H9 (cell line): ENCODE measurements at regions not wholly inside any gene's neighbourhood (a gene's known extent, or its start where the extent isn't known, plus 50 kb on each side); places are given as distances from the start of the nearest gene placed in this dataset.

Experiments used
- DNase-seq: peaks from one replicate; pipeline ENCODE4 v3.0.0-alpha.2; 2017
- H2AFZ ChIP-seq: one replicate; pipeline ENCODE4 v1.6.1; 2013; ENCODE audit warnings: mild to moderate bottlenecking, low read length, control low read depth, moderate library complexity
- H2AK5ac ChIP-seq: 2 replicates; pipeline ENCODE4 v1.6.1; 2013; ENCODE audit warnings: low read length, control low read depth, mixed read lengths; ENCODE audit not compliant: insufficient read length
- H2BK120ac ChIP-seq: one replicate; pipeline ENCODE4 v1.6.1; 2013; ENCODE audit warnings: low read depth, mild to moderate bottlenecking, low read length, control low read depth, inconsistent platforms; ENCODE audit not compliant: poor library complexity, severe bottlenecking
- H2BK12ac ChIP-seq: 2 replicates; pipeline ENCODE4 v1.6.1; 2013; ENCODE audit warnings: low read length, control low read depth, mixed read lengths, low read depth; ENCODE audit not compliant: insufficient read length
- H2BK15ac ChIP-seq: 2 replicates; pipeline ENCODE4 v1.6.1; 2013; ENCODE audit warnings: low read depth, low read length, control low read depth
- H2BK20ac ChIP-seq: one replicate; pipeline ENCODE4 v1.6.1; 2013; ENCODE audit warnings: low read depth, mild to moderate bottlenecking, low read length, control low read depth, inconsistent platforms; ENCODE audit not compliant: poor library complexity, severe bottlenecking
- H2BK5ac ChIP-seq: 2 replicates; pipeline ENCODE4 v1.6.1; 2013; ENCODE audit warnings: low read length, control low read depth, mixed read lengths; ENCODE audit not compliant: insufficient read length
- H3K14ac ChIP-seq: 2 replicates; pipeline ENCODE4 v1.6.1; 2013; ENCODE audit warnings: low read length, control low read depth; ENCODE audit not compliant: insufficient read depth
- H3K18ac ChIP-seq: 2 replicates; pipeline ENCODE4 v1.6.1; 2013; ENCODE audit warnings: low read depth, mild to moderate bottlenecking, mixed read lengths, low read length, control low read depth; ENCODE audit not compliant: insufficient read length
- H3K23ac ChIP-seq: 2 replicates; pipeline ENCODE4 v1.6.1; 2013; ENCODE audit warnings: low read length, control low read depth, mixed read lengths, low read depth; ENCODE audit not compliant: insufficient read length
- H3K23me2 ChIP-seq: 2 replicates; pipeline ENCODE4 v1.6.1; 2013; ENCODE audit warnings: low read depth, mild to moderate bottlenecking, mixed read lengths, low read length, control low read depth; ENCODE audit not compliant: insufficient read length, poor library complexity, severe bottlenecking
- H3K27ac ChIP-seq: 2 replicates; pipeline ENCODE4 v1.5.1; 2013; ENCODE audit warnings: low read length, control low read depth, mixed read lengths, low read depth; ENCODE audit not compliant: insufficient read length
- H3K27me3 ChIP-seq: 2 replicates; pipeline ENCODE4 v1.6.1; 2013; ENCODE audit warnings: low read length, control low read depth, inconsistent platforms; ENCODE audit not compliant: insufficient read depth
- H3K4ac ChIP-seq: 2 replicates; pipeline ENCODE4 v1.6.1; 2013; ENCODE audit warnings: low read depth, mild to moderate bottlenecking, control low read depth, inconsistent platforms, low read length, moderate library complexity
- H3K4me1 ChIP-seq: 2 replicates; pipeline ENCODE4 v1.6.1; 2013; ENCODE audit warnings: low read length, control low read depth, inconsistent platforms; ENCODE audit not compliant: insufficient read depth
- H3K4me2 ChIP-seq: 2 replicates; pipeline ENCODE4 v1.6.1; 2013; ENCODE audit warnings: low read length, control low read depth, mixed read lengths; ENCODE audit not compliant: insufficient read length, insufficient read depth
- H3K56ac ChIP-seq: 2 replicates; pipeline ENCODE4 v1.6.1; 2013; ENCODE audit warnings: low read depth, mild to moderate bottlenecking, mixed read lengths, low read length, control low read depth; ENCODE audit not compliant: insufficient read length
- H3K79me1 ChIP-seq: 2 replicates; pipeline ENCODE4 v1.6.1; 2013; ENCODE audit warnings: low read depth, mild to moderate bottlenecking, moderate library complexity, low read length, control low read depth, inconsistent platforms; ENCODE audit not compliant: insufficient read depth, poor library complexity, severe bottlenecking
- H3K79me2 ChIP-seq: 2 replicates; pipeline ENCODE4 v1.6.1; 2013; ENCODE audit warnings: low read length, control low read depth, inconsistent platforms; ENCODE audit not compliant: insufficient read depth
- H3K9ac ChIP-seq: 2 replicates; pipeline ENCODE4 v1.6.1; 2013; ENCODE audit warnings: low read length, control low read depth, mixed read lengths; ENCODE audit not compliant: insufficient read length; ENCODE audit errors: extremely low read depth
- H3K9me3 ChIP-seq: one replicate; pipeline ENCODE4 v1.6.1; 2013; ENCODE audit warnings: low read depth, low read length, inconsistent platforms; ENCODE audit not compliant: control insufficient read depth
- H3T11ph ChIP-seq: one replicate; pipeline ENCODE4 v1.6.1; 2013; ENCODE audit warnings: mild to moderate bottlenecking, low read length, control low read depth, inconsistent platforms
- H4K20me1 ChIP-seq: one replicate; pipeline ENCODE4 v1.6.1; 2013; ENCODE audit not compliant: control insufficient read depth, insufficient read length, insufficient read depth
- H4K5ac ChIP-seq: 2 replicates; pipeline ENCODE4 v1.6.1; 2013; ENCODE audit warnings: low read depth, mild to moderate bottlenecking, mixed read lengths, low read length, control low read depth; ENCODE audit not compliant: insufficient read length
- H4K8ac ChIP-seq: replicated peaks from 2 replicates; pipeline ENCODE4 v1.6.1; 2013; ENCODE audit warnings: low read length, control low read depth, mixed read lengths, low read depth; ENCODE audit not compliant: insufficient read length
- H4K91ac ChIP-seq: 2 replicates; pipeline ENCODE4 v1.6.1; 2013; ENCODE audit warnings: low read depth, mild to moderate bottlenecking, moderate library complexity, mixed read lengths, low read length, control low read depth; ENCODE audit not compliant: insufficient read length
- H3K27ac Mint-ChIP-seq, 3 experiments: 2 replicates in 2 of 3; 3 replicates in 1 of 3; pipeline ENCODE4 v1.8.0; 2020 to 2021; ENCODE audit warnings: mixed read lengths in 3 of 3, mild to moderate bottlenecking in 1 of 3, moderate library complexity in 1 of 3
- H3K27me3 Mint-ChIP-seq: 2 replicates; pipeline ENCODE4 v1.8.0; 2021; ENCODE audit warnings: low read depth, mild to moderate bottlenecking, moderate library complexity, mixed read lengths
- H3K36me3 Mint-ChIP-seq, 3 experiments: 2 replicates in 2 of 3; 3 replicates in 1 of 3; pipeline ENCODE4 v1.8.0; 2020 to 2021; ENCODE audit warnings: low read depth in 3 of 3, mixed read lengths in 3 of 3; ENCODE audit not compliant: insufficient read depth in 1 of 3
- H3K4me1 Mint-ChIP-seq, 2 experiments: 2 replicates each; pipeline ENCODE4 v1.8.0; 2020; ENCODE audit warnings: mixed read lengths in 2 of 2
- H3K4me3 Mint-ChIP-seq, 2 experiments: 2 replicates in 1 of 2; 3 replicates in 1 of 2; pipeline ENCODE4 v1.8.0; 2020 to 2021; ENCODE audit warnings: mild to moderate bottlenecking in 2 of 2, mixed read lengths in 2 of 2, moderate library complexity in 1 of 2
- H3K9me3 Mint-ChIP-seq, 2 experiments: 2 replicates in 1 of 2; 3 replicates in 1 of 2; pipeline ENCODE4 v1.8.0; 2020; ENCODE audit warnings: mild to moderate bottlenecking in 2 of 2, mixed read lengths in 2 of 2, moderate library complexity in 1 of 2
- CTCF ChIP-seq: fragments of 200-600 bp; sonication (generic); conservative IDR thresholded peaks from 3 replicates; pipeline ENCODE4 v1.8.0; 2021; ENCODE audit warnings: antibody characterized with exemption, mild to moderate bottlenecking
- whole genome bisulfite sequencing: extraction: QIAGEN DNeasy Blood & Tissue Kit; methylation state at CpG from one replicate; pipeline ENCODE4 v1.1.7; 2013; ENCODE audit warnings: missing lambda C conversion rate, low lambda C conversion rate, mixed read lengths; ENCODE audit not compliant: insufficient read length; ENCODE audit errors: extremely low coverage; 5-methylcytosine and 5-hydroxymethylcytosine counted together

- no peak overlapping the region for H2BK12ac ChIP-seq
- no peak overlapping the region for H3K4ac ChIP-seq
- H4K8ac ChIP-seq = no peak overlapping the region
- H3K4me1 Mint-ChIP-seq = peaks cover 7% of the 10 kb centered on the region in 2 experiments
- H3K56ac ChIP-seq = no peak overlapping the region
- H2BK15ac ChIP-seq = no peak overlapping the region
- no peaks in the 10 kb centered on the region for H4K20me1 ChIP-seq
- no peak overlapping the region for H3K23ac ChIP-seq
- no peak overlapping the region for H2BK120ac ChIP-seq
- no peak overlapping the region for H3K18ac ChIP-seq
- H3K4me2 ChIP-seq = no peak overlapping the region
- no peak overlapping the region for H3K14ac ChIP-seq
- H2AK5ac ChIP-seq = no peak overlapping the region
- no peaks in the 10 kb centered on the region; the same call in 1 of the 2 replicates for H3K27me3 Mint-ChIP-seq
- no peak for DNase-seq
- H2AFZ ChIP-seq = no peak overlapping the region
- no peak overlapping the region for H2BK20ac ChIP-seq
- H3K9ac ChIP-seq = no peak overlapping the region
- no peak for TF ChIP-seq CTCF
- H3K79me2 ChIP-seq = no peaks in the 10 kb centered on the region
- no peak overlapping the region for H4K5ac ChIP-seq
- no peaks in the 10 kb centered on the region for H3K4me1 ChIP-seq
- no peak overlapping the region for H3K27ac ChIP-seq
- no peaks in the 10 kb centered on the region for H3K9me3 ChIP-seq
- H3K23me2 ChIP-seq = no peaks in the 10 kb centered on the region
- H3K4me3 Mint-ChIP-seq = no peak overlapping the region
- H3K36me3 Mint-ChIP-seq = no peaks in the 10 kb centered on the region; a peak in 1 of 7 replicates
- H3K27ac Mint-ChIP-seq = no peak overlapping the region
- H3K27me3 ChIP-seq = no peaks in the 10 kb centered on the region
- no peak overlapping the region for H4K91ac ChIP-seq
- no CpG with 5 or more reads among the region's 2 CpGs for WGBS
- no peak overlapping the region for H2BK5ac ChIP-seq
- no peaks in the 10 kb centered on the region for H3K9me3 Mint-ChIP-seq
- H3T11ph ChIP-seq = no peak overlapping the region
- H3K79me1 ChIP-seq = no peaks in the 10 kb centered on the region
Measured at GRCh38 chr5:38009749-38010358, 170.0 kb upstream of the GDNF start.
